ENCODE measurements at regions not wholly inside any gene's neighbourhood (a gene's known extent, or its start where the extent isn't known, plus 50 kb on each side); places are given as distances from the start of the nearest gene placed in this dataset.
"Not testable (repeated sequence)": the region's sequence is repeated elsewhere in the genome, so short reads cannot be mapped to it uniquely, and the experiment has no call there.

GRCh38 chr4:131419147-131419546 is 1729.9 kb upstream of the PCDH10 start:
- DNase-seq, result no peak

GRCh38 chr4:131426023-131426758 is 1722.9 kb upstream of the PCDH10 start:
- DNase-seq, result no peak

- no peak for DNase-seq
Observed at GRCh38 chr4:131427000-131427399, 1722.1 kb upstream of the PCDH10 start.

- no peak for DNase-seq
Observed at GRCh38 chr4:131430302-131430701, 1718.8 kb upstream of the PCDH10 start.

DNA sequence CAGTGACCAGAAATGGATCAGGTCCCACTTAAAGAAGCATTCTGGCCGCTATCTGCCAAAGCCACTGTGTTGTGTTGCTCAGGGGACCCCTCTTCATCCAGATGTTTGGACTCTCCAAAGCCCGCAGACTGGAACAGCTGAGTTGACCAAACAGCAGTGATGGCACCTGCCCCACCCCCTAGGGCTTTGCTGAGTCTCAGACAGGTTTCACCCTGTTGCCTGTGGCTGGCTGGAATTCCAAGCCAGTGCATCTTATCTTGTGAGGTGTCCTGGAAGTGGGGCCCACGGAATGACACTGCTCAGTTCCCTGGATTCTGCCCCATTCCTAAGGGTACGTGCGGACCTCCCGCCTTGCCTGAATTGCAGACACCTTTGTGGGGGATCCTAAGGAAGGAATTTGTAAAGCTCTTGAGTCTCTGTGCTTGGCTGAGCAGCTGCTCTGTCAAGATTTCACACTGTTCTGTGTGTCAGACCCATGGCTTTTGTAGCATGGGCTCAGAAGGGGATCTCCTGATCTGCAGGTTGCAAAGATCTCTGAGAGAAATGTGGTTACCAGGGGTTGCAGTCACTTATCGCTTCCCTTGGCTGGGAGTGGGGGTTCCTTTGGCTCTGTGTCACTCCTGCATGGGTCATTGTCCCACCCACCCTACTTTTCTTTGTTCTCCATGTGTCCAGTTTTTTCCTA is 1707.9 kb upstream of the PCDH10 start:
- no peak for DNase-seq

GRCh38 chr4:131447883-131448282 is 1701.2 kb upstream of the PCDH10 start:
- no peak for DNase-seq

DNA sequence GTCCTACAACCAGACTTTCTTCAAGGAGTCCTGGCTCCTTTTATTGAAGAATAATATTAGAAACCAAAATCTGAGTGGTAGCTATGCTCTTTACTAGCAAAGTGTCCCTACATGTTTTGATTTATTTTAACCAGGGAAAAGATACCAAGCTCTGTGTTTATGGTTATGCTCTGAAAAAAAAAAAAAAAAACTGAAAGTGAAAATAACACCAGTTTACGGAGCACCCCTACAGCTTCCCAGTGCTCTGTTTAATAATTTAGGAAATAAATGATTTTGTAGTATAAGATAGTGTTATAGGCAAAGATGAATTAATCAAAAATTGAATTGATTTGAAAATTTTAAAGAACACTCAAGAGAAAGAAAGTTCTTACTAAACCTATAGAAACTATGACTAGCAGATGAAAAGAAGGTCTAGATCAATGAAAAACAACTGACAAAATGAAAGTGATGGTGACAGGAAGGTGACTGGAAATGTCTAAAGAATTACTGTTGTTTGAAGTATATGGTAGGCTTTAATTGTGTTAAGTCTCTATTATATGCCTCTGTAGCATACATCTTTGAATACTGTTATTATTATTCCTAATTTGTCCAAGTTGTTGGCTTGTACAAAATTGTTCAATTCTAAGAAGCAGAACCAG is 1698.4 kb upstream of the PCDH10 start:
- no peak for DNase-seq

DNA sequence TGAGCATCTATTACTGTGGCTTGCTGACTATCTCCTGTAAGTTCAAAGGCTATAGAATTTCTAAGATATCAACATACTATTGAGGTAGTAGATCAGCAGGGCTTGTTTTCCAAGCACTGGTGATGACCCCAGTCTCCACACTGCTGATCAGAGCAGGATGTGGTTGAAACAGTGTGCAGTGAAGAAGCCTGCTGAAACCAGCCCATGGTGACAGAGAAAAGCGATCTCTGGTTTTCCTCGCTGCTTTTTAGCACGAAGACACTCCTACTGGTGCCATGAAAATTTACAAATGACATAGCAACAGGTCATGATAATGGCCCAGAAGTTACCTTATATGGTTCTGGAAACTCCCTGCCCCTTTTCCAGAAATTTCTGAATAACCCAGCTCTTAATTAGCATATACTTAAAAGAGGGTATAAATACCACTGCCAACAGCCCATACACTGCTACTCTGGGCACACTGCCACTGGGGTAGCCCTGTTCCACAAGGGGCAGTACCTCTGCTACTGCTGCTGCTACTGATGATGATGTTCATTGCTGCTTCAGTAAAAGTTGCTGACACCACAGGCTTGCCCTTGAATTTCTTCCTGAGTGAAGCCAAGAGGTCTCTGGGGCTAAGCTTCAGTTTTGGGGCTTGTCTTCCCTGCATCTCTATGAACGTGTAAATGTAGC is 1689.5 kb upstream of the PCDH10 start:
- no peak for DNase-seq

GRCh38 chr4:131470360-131470759 is 1678.7 kb upstream of the PCDH10 start:
- no peak for DNase-seq

DNA sequence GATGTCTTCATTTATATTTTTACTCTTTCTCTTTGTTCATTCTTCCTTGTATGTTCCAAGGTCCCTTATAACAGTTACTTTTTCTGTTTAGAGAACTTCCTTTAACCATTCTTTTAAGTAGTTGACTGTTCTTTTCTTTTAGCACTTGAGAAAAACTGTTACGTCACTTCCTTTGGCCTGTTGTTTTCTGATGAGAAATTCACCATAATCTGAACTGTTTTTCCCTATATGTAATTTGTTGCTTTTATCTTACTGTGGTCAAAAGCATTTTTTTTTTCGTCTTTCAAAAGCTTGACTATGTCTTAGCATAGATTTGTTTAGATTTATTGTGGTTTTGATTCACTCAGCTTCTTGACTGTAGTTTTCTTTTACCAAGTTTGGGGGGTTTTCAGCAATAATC is 1660.3 kb upstream of the PCDH10 start:
- no peak for DNase-seq

GRCh38 chr4:131496211-131496610 is 1652.9 kb upstream of the PCDH10 start:
- not testable (repeated sequence) for DNase-seq

- no peak for DNase-seq
Observed at GRCh38 chr4:131499141-131499873, 1649.8 kb upstream of the PCDH10 start.

DNA sequence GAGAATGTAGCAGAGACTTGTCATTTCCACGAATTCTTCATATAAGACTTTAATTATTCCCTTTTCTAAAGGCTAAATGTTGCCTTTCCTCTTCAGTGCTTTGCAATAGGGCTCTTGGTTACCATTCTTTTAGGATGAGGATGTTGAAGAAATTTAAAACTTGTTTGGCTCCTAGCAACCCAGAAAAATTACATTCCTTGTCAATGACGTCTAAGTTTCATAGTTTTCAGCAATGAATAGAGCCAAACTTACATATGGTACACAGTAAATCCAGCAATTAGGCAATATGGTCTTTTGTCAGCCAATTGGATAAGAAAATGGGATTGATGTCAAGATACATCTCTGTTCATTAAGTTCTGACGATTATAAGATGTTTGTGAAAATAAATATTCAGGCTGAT is 1639.6 kb upstream of the PCDH10 start:
- no peak for DNase-seq

GRCh38 chr4:131526686-131527085 is 1622.4 kb upstream of the PCDH10 start:
- DNase-seq, result no peak

DNA sequence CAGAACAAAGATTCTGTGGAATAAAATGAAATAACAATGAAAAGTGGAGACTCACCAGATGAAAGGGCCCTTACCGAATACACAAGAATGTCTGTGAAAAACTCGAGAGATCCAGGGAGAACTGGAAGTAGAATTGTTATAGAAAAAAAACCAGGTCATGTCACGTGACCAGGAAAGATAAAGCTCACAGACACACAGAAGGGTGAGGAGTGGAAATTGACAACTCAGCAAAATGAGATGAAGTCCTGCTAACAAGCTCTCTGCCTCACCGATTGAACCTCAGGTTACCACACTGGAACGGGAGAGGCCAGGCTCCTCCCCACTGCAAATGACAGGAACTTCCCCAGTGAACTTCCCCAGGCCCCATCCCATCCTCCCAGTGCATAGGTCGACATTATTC is 1618.0 kb upstream of the PCDH10 start:
- no peak for DNase-seq

DNA sequence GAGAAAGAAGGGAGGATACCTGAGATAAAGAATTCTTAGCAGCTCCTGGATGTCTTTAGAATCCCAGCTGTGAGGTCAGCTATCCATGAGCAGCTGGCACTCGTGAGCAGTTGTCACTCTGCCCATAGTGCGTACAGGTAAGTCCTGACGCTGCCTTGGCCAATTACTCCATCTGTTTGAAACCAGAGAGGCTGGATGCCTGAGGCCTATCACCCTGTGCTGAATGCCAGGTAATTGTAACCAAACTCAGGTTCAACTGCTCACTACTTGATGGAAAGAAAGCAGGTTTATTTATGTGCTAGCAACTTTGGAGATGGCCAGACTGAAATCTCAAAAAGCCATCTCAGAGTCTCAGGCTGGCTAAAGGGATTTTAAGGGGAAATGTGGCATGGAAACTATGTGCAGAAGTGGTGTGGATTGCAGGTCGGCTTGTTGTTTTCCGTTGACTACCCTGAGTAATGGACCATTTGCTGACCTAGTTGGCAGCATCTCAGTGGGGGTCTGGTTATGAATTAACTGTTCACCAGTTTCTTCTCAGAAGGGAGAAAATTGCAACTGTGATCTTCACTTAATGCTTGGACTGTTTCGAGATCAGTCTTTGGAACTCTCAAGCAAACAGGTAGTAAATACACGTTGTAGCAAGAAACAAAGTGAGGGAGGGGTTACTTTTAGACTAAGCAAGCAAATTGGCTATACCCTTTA is 1614.0 kb upstream of the PCDH10 start:
- no peak for DNase-seq

- DNase-seq, result no peak
Observed at GRCh38 chr4:131540256-131540655, 1608.8 kb upstream of the PCDH10 start.

GRCh38 chr4:131547506-131547981 is 1601.5 kb upstream of the PCDH10 start:
- no peak for DNase-seq

DNA sequence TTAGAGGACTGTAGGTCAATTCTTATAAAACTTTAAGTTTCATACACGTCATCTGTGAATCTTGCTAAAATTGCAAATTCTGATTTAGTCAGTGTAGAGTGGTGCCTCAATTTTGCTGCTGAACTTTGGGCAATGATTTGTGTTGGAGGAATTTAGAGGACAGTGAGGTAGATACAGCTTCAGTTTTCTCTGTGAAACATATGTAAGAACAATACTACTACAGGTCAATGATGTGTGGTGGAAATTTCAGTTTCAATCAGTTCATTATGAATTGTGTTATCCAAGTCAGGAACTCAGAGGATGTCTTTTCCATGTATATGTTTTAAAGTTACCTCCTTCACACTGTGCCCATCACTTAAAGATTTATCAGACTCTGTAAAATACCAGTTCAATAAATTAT is 1597.8 kb upstream of the PCDH10 start:
- DNase-seq, result no peak

GRCh38 chr4:131566026-131566425 is 1583.1 kb upstream of the PCDH10 start:
- DNase-seq, result no peak

GRCh38 chr4:131584587-131584986 is 1564.5 kb upstream of the PCDH10 start:
- no peak for DNase-seq

DNA sequence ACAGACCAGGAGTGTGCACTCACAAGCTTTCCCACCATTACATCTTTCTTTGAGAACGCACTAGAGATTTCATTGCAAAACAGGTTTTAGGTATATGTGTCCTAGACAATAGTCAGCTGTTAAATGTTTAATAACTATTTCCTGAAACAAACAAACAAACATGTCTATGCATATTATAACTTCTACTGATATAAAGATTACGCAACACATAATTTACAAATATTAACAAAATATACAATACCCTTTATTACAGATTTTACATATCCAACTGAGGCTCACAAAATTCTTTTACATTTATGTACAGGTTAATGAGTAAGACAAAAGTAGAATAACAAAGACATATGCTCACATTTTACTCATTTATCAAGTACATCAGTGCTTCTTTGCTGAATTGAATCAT is 1554.0 kb upstream of the PCDH10 start:
- no peak for DNase-seq

All from activated gamma-delta T cell treated with Interleukin-2 at 50 U/mL for 16 hours (primary cell).